Natural killer cell (primary cell): ENCODE measurements at regions not wholly inside any gene's neighbourhood (a gene's known extent, or its start where the extent isn't known, plus 50 kb on each side); places are given as distances from the start of the nearest gene placed in this dataset.

Source experiments
- ATAC-seq, 3 donors: fragments of 150-1000 bp in 2 of 3; fragments of 200-7000 bp in 1 of 3; cut with Tn5 transposase; 1 replicate in 1 of 3; 2 replicates in 2 of 3; pipeline ENCODE4 v1.10.0; 2021; ENCODE audit warnings: mild to moderate bottlenecking in 2 of 3, moderate library complexity in 2 of 3
- DNase-seq, 2 donors: peaks; one replicate each; pipeline versions ENCODE4 v3.0.0 to v3.0.0-alpha.2; 2013 to 2021; ENCODE audit warnings: mixed read lengths in 1 of 2
- H3K27ac ChIP-seq: one replicate; pipeline ENCODE4 v1.5.1; 2013; ENCODE audit warnings: mild to moderate bottlenecking, low read length
- H3K27me3 ChIP-seq: one replicate; pipeline ENCODE4 v1.6.1; 2013; ENCODE audit warnings: low read length; ENCODE audit not compliant: control insufficient read depth, insufficient read depth
- H3K36me3 ChIP-seq: one replicate; pipeline ENCODE4 v1.6.1; 2013; ENCODE audit warnings: low read length; ENCODE audit not compliant: control insufficient read depth, insufficient read depth
- H3K4me1 ChIP-seq: one replicate; pipeline ENCODE4 v1.6.1; 2013; ENCODE audit warnings: low read length; ENCODE audit not compliant: control insufficient read depth, insufficient read depth
- H3K4me3 ChIP-seq: one replicate; pipeline ENCODE4 v1.5.1; 2013; ENCODE audit warnings: low read length
- H3K9me3 ChIP-seq: one replicate; pipeline ENCODE4 v1.6.1; 2013; ENCODE audit warnings: low read length; ENCODE audit not compliant: control insufficient read depth, insufficient read depth
- H3K27ac Mint-ChIP-seq, 2 donors: one replicate each; pipeline ENCODE4 v1.8.0; 2022; ENCODE audit warnings: mild to moderate bottlenecking in 2 of 2, mixed read lengths in 2 of 2, moderate library complexity in 1 of 2
- H3K27me3 Mint-ChIP-seq, 2 donors: one replicate each; pipeline ENCODE4 v1.8.0; 2022; ENCODE audit warnings: low read depth in 2 of 2, mixed read lengths in 2 of 2
- H3K36me3 Mint-ChIP-seq: one replicate; pipeline ENCODE4 v1.8.0; 2022; ENCODE audit warnings: mixed read lengths
- H3K4me1 Mint-ChIP-seq, 2 donors: one replicate each; pipeline ENCODE4 v1.8.0; 2022; ENCODE audit warnings: mixed read lengths in 2 of 2
- H3K4me3 Mint-ChIP-seq: one replicate; pipeline ENCODE4 v1.8.0; 2022; ENCODE audit warnings: mild to moderate bottlenecking, moderate library complexity, mixed read lengths
- H3K9me3 Mint-ChIP-seq, 2 donors: one replicate each; pipeline ENCODE4 v1.8.0; 2022; ENCODE audit warnings: mixed read lengths in 2 of 2
- CTCF ChIP-seq: fragments of 200-600 bp; IDR thresholded peaks from one replicate; pipeline ENCODE4 v1.8.0; 2022; ENCODE audit warnings: antibody characterized with exemption
- WGBS: methylation state at CpG from one replicate; pipeline ENCODE4 v1.1.7; 2013; ENCODE audit warnings: missing lambda C conversion rate; ENCODE audit not compliant: insufficient coverage; 5-methylcytosine and 5-hydroxymethylcytosine counted together
- intact Hi-C: fragments of 100-400 bp; cut with micrococcal nuclease; formaldehyde crosslinking; loops from one replicate; pipeline ENCODE4 v1.14.2; 2022

DNA sequence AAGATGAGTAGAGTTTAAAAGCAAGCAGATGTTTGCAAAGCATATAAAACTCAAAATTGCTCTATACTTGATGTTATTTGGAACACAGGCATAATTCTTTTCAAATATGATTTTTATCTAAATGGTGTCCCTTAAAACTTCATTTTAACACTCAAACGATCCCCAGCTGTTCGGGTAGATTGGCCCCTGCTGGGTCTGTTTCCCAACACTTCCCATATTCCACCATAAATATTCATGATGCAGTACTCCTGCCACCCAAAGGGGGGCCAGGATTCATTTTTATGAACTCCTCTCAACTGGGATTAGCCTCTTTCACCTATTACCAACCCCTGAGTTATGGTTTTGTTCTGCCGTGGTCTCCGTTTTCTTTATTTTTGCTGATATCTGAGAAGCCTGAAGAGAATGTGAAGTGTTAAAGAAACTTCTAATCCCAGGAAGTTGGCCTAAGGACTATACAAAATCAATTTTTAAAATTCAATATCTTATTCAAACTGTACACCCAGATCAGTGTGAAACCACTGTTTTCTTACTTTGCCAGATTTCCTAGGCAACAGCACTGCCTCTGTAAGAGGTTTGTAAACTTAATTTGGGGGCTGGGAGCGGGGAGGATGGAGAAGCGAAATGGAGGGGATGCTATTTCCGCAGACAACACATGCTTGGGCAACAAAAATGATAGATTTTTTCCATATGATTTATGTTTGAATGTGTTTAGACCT, 384.1 kb downstream of the DMRT2 start:
- no peaks in the 10 kb centered on the region for H3K4me1 ChIP-seq
- H3K27me3 Mint-ChIP-seq = no peaks in the 10 kb centered on the region
- TF ChIP-seq CTCF = no peak
- H3K36me3 Mint-ChIP-seq = no peaks in the 10 kb centered on the region
- no peak for DNase-seq
- no peak overlapping the region for H3K27ac Mint-ChIP-seq
- no peaks in the 10 kb centered on the region for H3K27me3 ChIP-seq
- intact Hi-C loops = no loop called here
- no peaks in the 10 kb centered on the region for H3K9me3 ChIP-seq
- H3K27ac ChIP-seq = no peak overlapping the region
- H3K9me3 Mint-ChIP-seq = no peaks in the 10 kb centered on the region
- no peak overlapping the region for H3K4me3 Mint-ChIP-seq
- no peak for ATAC-seq
- no peaks in the 10 kb centered on the region for H3K4me1 Mint-ChIP-seq
- H3K4me3 ChIP-seq = no peak overlapping the region
- 72% methylated on average over 5 of the region's 7 CpGs for WGBS
- H3K36me3 ChIP-seq = no peaks in the 10 kb centered on the region

- H3K36me3 Mint-ChIP-seq = no peaks in the 10 kb centered on the region
- intact Hi-C loops = no loop called here
- no peaks in the 10 kb centered on the region for H3K4me1 ChIP-seq
- 50% methylated on average over 1 of the region's 2 CpGs for WGBS
- no peaks in the 10 kb centered on the region for H3K4me1 Mint-ChIP-seq
- H3K4me3 ChIP-seq = no peak overlapping the region
- H3K4me3 Mint-ChIP-seq = no peak overlapping the region
- no peaks in the 10 kb centered on the region for H3K27me3 Mint-ChIP-seq
- H3K9me3 Mint-ChIP-seq = no peaks in the 10 kb centered on the region
- DNase-seq (no peak), ATAC-seq (no peak)
- H3K9me3 ChIP-seq = no peaks in the 10 kb centered on the region
- no peak overlapping the region for H3K27ac ChIP-seq
- no peak for TF ChIP-seq CTCF
- no peaks in the 10 kb centered on the region for H3K36me3 ChIP-seq
- H3K27me3 ChIP-seq = no peaks in the 10 kb centered on the region
- no peak overlapping the region for H3K27ac Mint-ChIP-seq
Observed at GRCh38 chr9:1434811-1435210, 384.7 kb downstream of the DMRT2 start.

GRCh38 chr9:1440256-1440655, 390.1 kb downstream of the DMRT2 start:
- Mint-ChIP-seq H3K4me3 (no peak overlapping the region), H3K27ac (no peak overlapping the region), H3K4me1 (no peaks in the 10 kb centered on the region), H3K36me3 (no peaks in the 10 kb centered on the region), H3K9me3 (peaks cover 0 to 2% of the 10 kb centered on the region in 2 donors), H3K27me3 (no peaks in the 10 kb centered on the region)
- H3K36me3 ChIP-seq = no peaks in the 10 kb centered on the region
- H3K4me3 ChIP-seq = no peak overlapping the region
- no peaks in the 10 kb centered on the region for H3K9me3 ChIP-seq
- no peak overlapping the region for H3K27ac ChIP-seq
- 82% methylated on average over 3 of the region's 3 CpGs for WGBS
- TF ChIP-seq CTCF = no peak
- H3K4me1 ChIP-seq = no peaks in the 10 kb centered on the region
- H3K27me3 ChIP-seq = no peaks in the 10 kb centered on the region
- ATAC-seq = no peak
- intact Hi-C loops = no loop called here
- DNase-seq = no peak

DNA sequence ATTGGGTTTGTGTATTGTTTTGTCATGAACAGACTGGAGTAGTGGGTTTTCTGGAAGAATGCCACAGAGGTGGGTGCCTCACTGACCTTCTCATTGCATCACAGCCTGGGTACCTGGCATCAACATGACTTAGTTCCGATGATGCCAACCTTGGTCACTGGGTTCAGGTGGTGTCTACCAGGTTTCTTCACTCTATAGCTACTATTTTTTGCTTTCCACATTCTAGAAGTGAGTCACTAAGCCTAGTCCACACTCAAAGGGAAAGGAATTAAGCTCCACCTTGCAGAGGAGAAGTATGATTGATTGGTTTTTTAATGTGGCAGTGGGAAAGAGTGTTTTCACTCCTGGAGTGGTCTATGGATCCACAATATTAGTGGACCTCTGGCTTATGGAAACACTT, 391.9 kb downstream of the DMRT2 start:
- TF ChIP-seq CTCF = no peak
- no peaks in the 10 kb centered on the region for H3K4me1 ChIP-seq
- H3K4me3 ChIP-seq = no peak overlapping the region
- Mint-ChIP-seq H3K27me3 (no peaks in the 10 kb centered on the region), H3K27ac (no peak overlapping the region), H3K4me3 (no peak overlapping the region), H3K36me3 (no peaks in the 10 kb centered on the region), H3K9me3 (peaks cover 0 to 2% of the 10 kb centered on the region in 2 donors), H3K4me1 (no peaks in the 10 kb centered on the region)
- H3K36me3 ChIP-seq = no peaks in the 10 kb centered on the region
- no peak overlapping the region for H3K27ac ChIP-seq
- DNase-seq (no peak), ATAC-seq (no peak)
- intact Hi-C loops = no loop called here
- H3K27me3 ChIP-seq = no peaks in the 10 kb centered on the region
- WGBS = 100% methylated on average over 1 of the region's 1 CpG
- H3K9me3 ChIP-seq = no peaks in the 10 kb centered on the region
